Activated CD4-positive, alpha-beta T cell treated with anti-CD3 and anti-CD28 coated beads, Interleukin-2, amount 10 ng/mL, durations not matched to agents 24 days and 14 days (primary cell): ENCODE measurements at regions not wholly inside any gene's neighbourhood (a gene's known extent, or its start where the extent isn't known, plus 50 kb on each side); places are given as distances from the start of the nearest gene placed in this dataset.

Experiments
- DNase-seq: peaks from one replicate; pipeline ENCODE4 v3.0.0; 2022
- H3K27ac Mint-ChIP-seq: one replicate; pipeline ENCODE4 v1.8.0; 2022; ENCODE audit warnings: mild to moderate bottlenecking, mixed read lengths
- H3K27me3 Mint-ChIP-seq: one replicate; pipeline ENCODE4 v1.8.0; 2022; ENCODE audit warnings: mixed read lengths
- H3K36me3 Mint-ChIP-seq: one replicate; pipeline ENCODE4 v1.8.0; 2022; ENCODE audit warnings: low read depth, mild to moderate bottlenecking, mixed read lengths
- H3K4me1 Mint-ChIP-seq: one replicate; pipeline ENCODE4 v1.8.0; 2021; ENCODE audit warnings: mixed read lengths
- H3K4me3 Mint-ChIP-seq: one replicate; pipeline ENCODE4 v1.8.0; 2022; ENCODE audit warnings: mild to moderate bottlenecking, moderate library complexity, mixed read lengths
- H3K9me3 Mint-ChIP-seq: one replicate; pipeline ENCODE4 v1.8.0; 2021; ENCODE audit warnings: mixed read lengths
- intact Hi-C: fragments of 100-400 bp; cut with micrococcal nuclease; formaldehyde crosslinking; loops from one replicate; pipeline ENCODE4 v1.15.1; 2023

DNA sequence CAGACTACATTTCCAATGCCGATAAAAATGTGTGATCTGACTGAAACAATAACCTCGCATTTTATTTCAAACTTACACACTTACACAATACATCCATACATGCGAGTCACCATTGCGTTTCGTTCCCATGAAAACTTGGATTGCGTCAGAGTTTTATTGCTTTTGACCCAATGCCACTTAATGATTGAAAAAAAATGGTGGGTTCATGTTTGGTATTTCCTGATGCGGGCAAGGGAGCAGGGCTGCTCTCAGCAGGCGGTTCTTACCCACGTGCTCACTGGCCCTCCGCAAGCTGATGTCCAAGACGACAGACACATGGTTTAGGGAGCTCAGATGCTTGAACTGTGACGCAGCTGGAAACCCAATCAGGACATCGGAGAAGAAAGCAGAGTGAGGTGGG is 281.0 kb upstream of the SULF2 start:
- Mint-ChIP-seq H3K9me3 (no peaks in the 10 kb centered on the region), H3K4me3 (no peak overlapping the region), H3K36me3 (no peaks in the 10 kb centered on the region), H3K4me1 (no peaks in the 10 kb centered on the region), H3K27me3 (no peaks in the 10 kb centered on the region), H3K27ac (no peak overlapping the region)
- intact Hi-C loops: no loop called here
- no peak for DNase-seq

DNA sequence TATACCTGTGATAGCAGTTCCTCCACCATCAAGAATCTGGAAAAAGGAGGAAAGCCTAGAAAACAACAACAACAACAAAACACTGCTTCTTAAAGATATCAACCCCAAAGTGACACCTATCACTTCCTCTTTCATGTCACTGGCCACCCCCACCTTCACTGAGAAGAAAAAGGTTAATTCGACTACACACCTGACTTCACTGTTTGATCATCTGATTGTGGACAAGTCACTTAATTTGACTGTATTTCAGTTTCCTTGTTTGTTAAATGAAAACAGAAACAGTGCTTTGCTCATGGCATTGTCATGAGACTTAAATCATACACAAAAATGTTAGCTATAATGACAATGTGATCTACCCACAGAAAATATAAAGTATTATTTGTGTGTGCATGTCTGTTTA is 280.6 kb upstream of the SULF2 start:
- no peaks in the 10 kb centered on the region for H3K9me3 Mint-ChIP-seq
- no peak overlapping the region for H3K4me3 Mint-ChIP-seq
- H3K27ac Mint-ChIP-seq: no peak overlapping the region
- no peaks in the 10 kb centered on the region for H3K4me1 Mint-ChIP-seq
- no peaks in the 10 kb centered on the region for H3K36me3 Mint-ChIP-seq
- no peaks in the 10 kb centered on the region for H3K27me3 Mint-ChIP-seq
- intact Hi-C loops: no loop called here
- no peak for DNase-seq

DNA sequence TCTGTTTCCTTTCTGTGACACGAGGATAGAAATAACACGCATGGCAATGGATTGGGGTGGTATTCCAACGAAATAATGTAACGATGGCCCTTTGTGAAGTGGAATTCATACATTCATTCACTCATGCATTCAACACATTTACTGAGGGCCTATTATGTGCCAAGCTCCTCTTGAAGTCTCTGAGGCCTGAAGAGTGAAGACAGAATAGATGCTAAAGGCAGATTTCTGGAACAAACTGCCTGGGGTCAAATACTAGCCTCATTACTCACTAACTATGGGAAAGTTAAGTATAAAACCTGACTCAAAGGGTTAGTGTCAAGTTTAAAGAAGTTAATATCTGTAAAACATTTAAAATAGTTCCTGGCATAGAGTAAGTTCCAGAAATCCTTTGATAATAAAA is 279.6 kb upstream of the SULF2 start:
- Mint-ChIP-seq H3K9me3 (no peaks in the 10 kb centered on the region), H3K4me3 (no peak overlapping the region), H3K4me1 (no peaks in the 10 kb centered on the region), H3K27ac (no peak overlapping the region), H3K36me3 (no peaks in the 10 kb centered on the region), H3K27me3 (no peaks in the 10 kb centered on the region)
- DNase-seq: no peak
- intact Hi-C loops: no loop called here

DNA sequence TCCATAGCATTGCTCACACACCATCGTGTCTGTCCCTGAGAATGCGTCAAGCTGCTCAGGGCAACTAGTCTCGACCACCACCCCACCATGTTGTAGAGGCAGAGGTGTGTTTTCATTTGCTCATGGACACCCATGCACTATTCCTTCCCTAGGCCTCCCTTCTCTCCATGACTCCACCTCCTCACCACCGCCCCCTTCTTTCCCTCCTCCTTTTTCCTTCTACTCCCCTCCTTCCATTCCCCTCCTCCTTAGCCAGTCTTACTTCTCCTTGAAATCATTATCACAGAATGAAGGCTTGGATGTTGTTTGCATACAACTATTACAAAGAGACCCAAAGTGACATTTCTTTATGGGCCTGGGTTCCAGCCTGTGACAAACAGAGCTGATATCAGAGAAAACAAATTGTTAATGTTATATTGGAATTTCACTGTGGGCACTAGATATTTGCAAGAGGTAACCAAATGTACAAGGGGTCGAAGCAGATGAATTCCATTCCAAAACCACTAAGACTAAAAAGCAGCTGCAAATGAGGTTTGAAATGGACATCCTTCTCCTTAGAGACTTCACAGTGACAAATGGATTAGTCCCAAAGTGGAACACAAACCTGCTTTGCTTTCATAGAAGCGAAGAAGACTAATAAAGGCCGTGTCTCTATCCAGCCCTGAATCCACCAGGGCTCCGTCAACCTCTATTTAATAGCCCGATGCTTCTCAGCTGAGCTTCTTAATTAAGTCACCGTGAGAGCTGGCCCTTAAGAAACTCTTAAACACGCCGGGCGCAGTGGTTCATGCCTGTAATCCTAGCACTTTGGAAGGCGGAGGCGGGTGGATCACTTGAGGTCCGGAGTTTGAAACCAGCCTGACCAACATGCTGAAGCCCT is 275.8 kb upstream of the SULF2 start:
- H3K4me3 Mint-ChIP-seq: no peak overlapping the region
- H3K27ac Mint-ChIP-seq: no peak overlapping the region
- no peaks in the 10 kb centered on the region for H3K36me3 Mint-ChIP-seq
- peaks cover 11% of the 10 kb centered on the region for H3K9me3 Mint-ChIP-seq
- no peaks in the 10 kb centered on the region for H3K4me1 Mint-ChIP-seq
- intact Hi-C loops: no loop called here
- H3K27me3 Mint-ChIP-seq: no peaks in the 10 kb centered on the region
- no peak for DNase-seq

DNA sequence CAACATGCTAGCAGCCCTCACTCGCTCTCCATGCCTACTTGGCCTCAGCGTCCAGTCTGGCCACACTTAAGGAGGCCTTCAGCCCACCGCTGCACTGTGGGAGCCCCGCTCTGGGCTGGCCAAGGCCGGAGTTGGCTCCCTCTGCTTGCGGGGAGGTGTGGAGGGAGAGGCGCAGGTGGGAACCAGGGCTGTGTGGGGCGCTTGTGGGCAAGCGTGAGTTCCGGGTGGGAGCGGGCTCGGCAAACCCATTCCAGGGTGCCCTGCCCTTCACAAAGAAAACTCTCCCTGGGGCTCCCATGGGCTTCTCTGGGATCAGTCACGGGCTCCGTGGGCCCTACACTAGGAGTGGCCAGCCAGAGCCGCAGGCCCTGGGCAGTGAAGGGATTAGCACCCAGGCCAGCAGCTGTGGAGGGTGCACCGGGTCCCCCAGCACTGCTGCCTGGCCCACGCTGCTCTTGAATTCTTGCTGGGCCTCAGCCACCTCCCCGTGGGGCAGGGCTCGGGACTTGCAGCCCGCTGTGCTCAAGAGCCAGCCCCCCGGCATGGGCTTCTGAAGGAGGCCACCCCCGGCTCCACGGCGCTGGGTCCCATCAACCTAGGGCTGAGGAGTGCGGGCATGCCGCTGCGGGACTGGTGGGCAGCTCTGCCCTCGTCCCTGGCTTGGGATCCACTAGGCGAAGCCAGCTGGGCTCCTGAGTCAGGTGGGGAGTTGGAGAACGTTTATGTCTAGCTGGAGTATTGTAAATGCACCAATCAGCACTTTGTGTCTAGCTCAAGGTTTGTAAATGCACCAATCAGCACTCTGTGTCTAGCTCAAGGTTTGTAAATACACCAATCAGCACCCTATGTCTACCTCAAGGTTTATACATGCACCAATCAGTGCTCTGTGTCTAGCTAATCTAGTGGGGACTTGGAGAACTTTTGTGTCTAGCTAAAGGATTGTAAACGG is 273.6 kb upstream of the SULF2 start:
- DNase-seq: no peak
- no peak overlapping the region for H3K4me3 Mint-ChIP-seq
- no peaks in the 10 kb centered on the region for H3K4me1 Mint-ChIP-seq
- H3K9me3 Mint-ChIP-seq: peaks cover 11% of the 10 kb centered on the region
- H3K36me3 Mint-ChIP-seq: no peaks in the 10 kb centered on the region
- no peaks in the 10 kb centered on the region for H3K27me3 Mint-ChIP-seq
- H3K27ac Mint-ChIP-seq: no peak overlapping the region
- intact Hi-C loops: no loop called here

DNA sequence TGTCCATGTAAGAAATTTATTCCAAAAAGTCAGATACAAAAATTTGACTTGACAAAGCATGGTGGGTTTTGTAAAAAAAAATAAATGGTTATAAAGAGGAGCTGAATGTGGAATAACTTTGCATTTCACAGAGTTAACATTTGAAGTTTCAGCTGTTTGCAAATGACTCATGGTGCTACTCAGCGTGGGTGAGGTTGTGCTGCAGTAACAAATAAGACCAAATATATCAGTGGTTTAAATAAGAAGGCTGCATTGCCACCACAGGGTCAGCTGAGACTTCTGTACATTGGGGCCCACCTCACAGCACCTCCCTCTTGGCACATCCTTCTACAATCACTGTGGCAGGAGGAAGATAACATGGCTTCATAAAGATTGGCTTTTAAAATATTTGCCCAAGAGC is 272.5 kb upstream of the SULF2 start:
- H3K9me3 Mint-ChIP-seq: peaks cover 11% of the 10 kb centered on the region
- no peaks in the 10 kb centered on the region for H3K4me1 Mint-ChIP-seq
- H3K27me3 Mint-ChIP-seq: no peaks in the 10 kb centered on the region
- no peak overlapping the region for H3K27ac Mint-ChIP-seq
- intact Hi-C loops: no loop called here
- H3K36me3 Mint-ChIP-seq: no peaks in the 10 kb centered on the region
- DNase-seq: no peak
- no peak overlapping the region for H3K4me3 Mint-ChIP-seq

DNA sequence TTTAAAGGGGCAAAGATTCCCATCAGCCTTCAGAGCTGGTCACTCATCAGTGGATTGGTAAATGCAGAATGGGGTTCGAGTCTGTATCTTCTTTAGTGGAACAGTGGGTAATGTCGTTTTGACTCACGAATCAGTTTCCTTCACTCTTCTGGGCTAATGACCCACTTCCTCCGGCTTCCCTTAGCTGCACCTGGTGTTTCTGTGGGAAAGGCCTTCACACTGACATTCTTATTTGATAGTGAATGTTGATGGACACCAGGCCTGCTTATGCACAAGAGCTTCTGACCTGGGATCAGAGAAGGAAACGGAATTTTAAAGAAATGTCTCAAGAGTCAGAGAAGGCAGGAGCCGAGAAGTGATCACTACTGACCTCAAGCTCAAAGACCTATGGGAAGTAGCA is 272.0 kb upstream of the SULF2 start:
- no peaks in the 10 kb centered on the region for H3K4me1 Mint-ChIP-seq
- H3K27ac Mint-ChIP-seq: no peak overlapping the region
- H3K9me3 Mint-ChIP-seq: peaks cover 11% of the 10 kb centered on the region
- H3K27me3 Mint-ChIP-seq: no peaks in the 10 kb centered on the region
- intact Hi-C loops: no loop called here
- DNase-seq: no peak
- H3K36me3 Mint-ChIP-seq: no peaks in the 10 kb centered on the region
- H3K4me3 Mint-ChIP-seq: no peak overlapping the region

DNA sequence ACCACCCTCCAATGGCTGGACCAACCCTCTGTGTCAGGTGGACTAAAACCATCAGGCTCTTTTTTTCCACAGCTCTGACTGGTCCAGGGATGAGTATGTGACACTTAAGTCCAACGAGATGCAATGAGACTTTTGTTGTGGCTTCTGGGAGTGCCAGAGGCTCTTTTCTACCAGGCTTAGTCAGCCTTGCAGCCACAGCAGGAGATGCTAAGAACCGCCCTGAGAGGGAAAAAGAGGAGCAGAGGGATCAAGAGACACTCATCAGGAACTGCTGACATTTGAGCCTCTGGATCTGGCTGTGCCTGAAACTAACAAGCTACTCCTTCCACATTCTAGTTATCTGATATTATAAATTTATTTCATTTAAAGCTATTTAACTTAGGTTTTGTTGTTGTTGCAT is 270.9 kb upstream of the SULF2 start:
- no peak for DNase-seq
- Mint-ChIP-seq H3K27ac (no peak overlapping the region), H3K4me1 (no peaks in the 10 kb centered on the region), H3K36me3 (no peaks in the 10 kb centered on the region), H3K27me3 (no peaks in the 10 kb centered on the region), H3K4me3 (no peak overlapping the region), H3K9me3 (peaks cover 11% of the 10 kb centered on the region)
- intact Hi-C loops: no loop called here

DNA sequence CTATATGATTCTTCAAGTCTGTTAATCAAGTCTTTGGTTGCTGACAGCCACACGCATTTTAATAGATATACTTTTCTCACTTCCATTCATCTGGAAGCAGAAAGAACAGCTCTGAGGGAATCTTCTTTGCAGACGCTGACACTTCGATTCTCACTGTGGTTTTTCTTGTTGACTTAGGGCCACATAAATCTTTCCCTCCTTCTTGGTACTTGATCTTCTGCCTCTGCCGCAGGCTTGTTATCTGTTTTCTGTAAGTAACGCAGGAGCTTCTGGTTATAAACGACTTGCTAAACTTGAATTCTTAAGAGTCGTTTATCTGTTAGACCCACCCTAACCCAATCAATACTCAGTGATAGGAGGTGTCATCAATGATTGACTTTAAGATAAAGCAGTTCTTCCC is 268.8 kb upstream of the SULF2 start:
- Mint-ChIP-seq H3K4me3 (no peak overlapping the region), H3K36me3 (no peaks in the 10 kb centered on the region), H3K27me3 (no peaks in the 10 kb centered on the region), H3K4me1 (no peaks in the 10 kb centered on the region), H3K27ac (no peak overlapping the region), H3K9me3 (peaks cover 6% of the 10 kb centered on the region)
- intact Hi-C loops: no loop called here
- DNase-seq: no peak

DNA sequence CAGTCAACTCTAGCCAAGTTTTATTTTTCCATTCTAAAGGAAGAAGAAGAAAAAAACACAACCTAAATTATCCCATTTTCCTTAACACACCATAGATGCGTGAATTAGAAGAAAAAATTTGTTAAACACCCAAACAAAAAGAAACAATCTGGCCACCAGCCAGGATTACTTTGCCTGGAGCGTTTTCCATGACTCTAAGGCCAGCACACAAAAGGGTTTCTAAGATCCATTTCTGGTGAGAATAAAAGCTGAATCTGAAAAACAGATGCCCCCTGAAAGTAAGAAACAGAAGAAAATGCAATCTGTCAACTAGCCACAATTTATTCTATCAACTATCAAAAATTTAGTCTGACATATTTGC is 267.2 kb upstream of the SULF2 start:
- H3K4me1 Mint-ChIP-seq: no peaks in the 10 kb centered on the region
- no peak for DNase-seq
- H3K9me3 Mint-ChIP-seq: peaks cover 6% of the 10 kb centered on the region
- no peaks in the 10 kb centered on the region for H3K27me3 Mint-ChIP-seq
- no peaks in the 10 kb centered on the region for H3K36me3 Mint-ChIP-seq
- no peak overlapping the region for H3K4me3 Mint-ChIP-seq
- intact Hi-C loops: no loop called here
- H3K27ac Mint-ChIP-seq: no peak overlapping the region

DNA sequence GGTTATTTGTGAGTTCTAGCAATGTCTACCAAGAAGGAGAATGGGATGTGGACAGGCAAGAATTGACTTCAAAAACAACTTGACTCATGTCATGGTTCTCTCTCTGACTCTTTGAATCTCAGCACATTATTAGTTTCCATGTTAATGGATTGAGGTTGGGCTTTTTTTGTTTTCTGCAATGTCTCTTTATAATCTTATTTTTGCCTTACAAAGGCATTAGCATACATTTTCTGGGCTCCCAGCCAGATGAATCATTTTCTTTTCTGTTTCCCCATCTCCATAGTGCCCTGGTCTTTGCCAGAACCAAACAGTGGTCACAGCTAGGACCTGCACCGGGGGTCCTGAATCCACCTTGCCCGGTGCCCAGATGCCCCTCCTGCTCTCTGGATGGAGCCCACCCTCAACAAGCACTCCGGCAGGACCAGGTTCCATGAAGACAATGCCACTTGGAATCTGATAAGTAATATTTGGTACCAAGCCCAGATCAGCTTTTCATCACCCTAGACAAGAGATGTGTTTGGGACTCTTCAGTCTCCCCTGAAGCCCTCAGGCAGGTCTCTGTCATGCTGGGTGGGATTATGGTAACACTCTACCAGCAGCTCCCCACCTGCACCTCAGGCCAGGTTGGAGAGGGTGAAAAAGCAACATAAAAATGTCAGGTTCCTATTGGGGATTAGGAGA is 266.7 kb upstream of the SULF2 start:
- H3K4me1 Mint-ChIP-seq: no peaks in the 10 kb centered on the region
- H3K27me3 Mint-ChIP-seq: no peaks in the 10 kb centered on the region
- no peak for DNase-seq
- no peaks in the 10 kb centered on the region for H3K36me3 Mint-ChIP-seq
- peaks cover 3% of the 10 kb centered on the region for H3K9me3 Mint-ChIP-seq
- H3K27ac Mint-ChIP-seq: no peak overlapping the region
- H3K4me3 Mint-ChIP-seq: no peak overlapping the region
- intact Hi-C loops: no loop called here

DNA sequence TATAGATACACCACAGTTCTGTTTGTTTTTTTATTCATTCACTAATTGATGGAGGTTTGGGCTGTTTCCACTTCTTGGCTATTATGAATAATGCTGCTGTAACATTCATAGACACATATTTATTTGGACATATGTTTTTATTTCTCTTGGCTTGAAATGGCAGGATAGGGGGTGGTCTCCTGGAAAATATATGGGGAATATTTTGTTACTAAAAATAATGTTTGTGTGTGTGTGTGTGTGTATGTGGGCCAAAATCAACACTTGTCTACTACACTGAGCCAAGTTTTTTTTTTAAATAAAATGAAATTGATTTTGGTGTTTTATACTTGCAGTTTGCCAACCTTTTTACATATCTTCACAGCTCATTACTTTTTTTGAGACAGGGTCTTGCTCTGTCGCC is 264.4 kb upstream of the SULF2 start:
- Mint-ChIP-seq H3K4me3 (no peak overlapping the region), H3K9me3 (no peaks in the 10 kb centered on the region), H3K27me3 (no peaks in the 10 kb centered on the region), H3K27ac (no peak overlapping the region), H3K4me1 (no peaks in the 10 kb centered on the region), H3K36me3 (no peaks in the 10 kb centered on the region)
- intact Hi-C loops: no loop called here
- DNase-seq: no peak

DNA sequence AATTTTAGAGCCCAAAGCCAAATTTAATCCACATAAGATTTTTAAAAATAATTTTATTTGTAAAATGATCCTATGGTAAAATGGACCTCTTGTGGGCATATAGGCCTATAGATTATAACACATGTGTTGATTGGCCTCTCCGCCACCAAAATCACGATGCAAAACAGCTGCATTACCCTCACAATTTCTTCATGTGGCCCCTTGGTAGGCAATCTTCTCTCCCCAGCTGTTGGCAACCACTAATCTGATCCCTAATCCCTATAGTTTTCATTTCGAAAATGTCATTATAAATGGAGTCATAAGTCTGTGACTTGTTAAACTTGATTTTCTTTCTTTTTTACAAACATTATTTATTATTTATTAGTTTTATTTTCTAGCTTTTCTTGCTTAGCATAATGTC is 263.9 kb upstream of the SULF2 start:
- DNase-seq: no peak
- Mint-ChIP-seq H3K9me3 (no peaks in the 10 kb centered on the region), H3K4me3 (no peak overlapping the region), H3K27ac (no peak overlapping the region), H3K36me3 (no peaks in the 10 kb centered on the region), H3K4me1 (no peaks in the 10 kb centered on the region), H3K27me3 (no peaks in the 10 kb centered on the region)
- intact Hi-C loops: no loop called here

DNA sequence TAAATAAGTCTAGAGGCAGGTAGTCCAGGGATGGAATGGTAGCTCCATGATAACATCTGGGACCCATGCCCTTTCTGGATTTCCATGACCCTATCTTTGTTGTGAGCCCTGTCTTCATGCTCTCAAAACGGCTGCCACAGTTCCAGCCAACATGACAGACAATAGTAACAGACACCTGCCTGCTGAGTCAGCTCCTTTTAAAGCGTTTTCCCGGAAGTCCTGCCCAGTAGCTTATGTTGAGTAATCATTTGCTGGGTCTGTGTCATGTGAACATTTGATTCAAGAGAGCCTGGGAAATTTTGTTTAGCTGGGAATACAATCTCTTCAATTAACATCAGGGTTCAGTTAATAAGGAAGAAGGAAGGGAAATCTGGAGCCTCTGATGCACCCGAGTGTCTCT is 262.2 kb upstream of the SULF2 start:
- no peak for DNase-seq
- Mint-ChIP-seq H3K27ac (no peak overlapping the region), H3K4me3 (no peak overlapping the region), H3K9me3 (no peaks in the 10 kb centered on the region), H3K4me1 (no peaks in the 10 kb centered on the region), H3K27me3 (no peaks in the 10 kb centered on the region), H3K36me3 (no peaks in the 10 kb centered on the region)
- intact Hi-C loops: no loop called here
